ENCODE measurements at regions not wholly inside any gene's neighbourhood (a gene's known extent, or its start where the extent isn't known, plus 50 kb on each side); places are given as distances from the start of the nearest gene placed in this dataset.

DNA sequence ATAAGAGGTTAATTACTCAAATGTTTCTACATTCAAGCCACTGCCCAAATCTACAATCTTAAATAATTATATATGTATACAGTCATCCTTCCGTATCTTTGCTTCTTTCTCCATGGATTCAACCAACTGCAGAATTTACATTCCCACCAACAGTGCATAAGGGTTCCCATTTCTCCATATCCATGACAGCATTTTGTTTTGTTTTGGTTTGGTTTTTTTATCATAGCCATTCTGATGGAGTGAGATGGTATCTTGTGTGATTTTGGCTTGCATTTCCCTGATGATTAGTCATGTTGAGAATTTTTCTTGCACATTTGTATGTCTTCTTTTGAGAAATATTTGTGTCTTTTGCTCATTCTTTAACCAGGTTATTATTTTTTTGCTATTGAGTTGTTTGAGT, 198.5 kb downstream of the C6orf118 start:
- Mint-ChIP-seq H3K4me3 (ENCODE audit: low read depth, unreplicated experiment) (no peak overlapping the region), H3K4me1 (ENCODE audit: low read depth, unreplicated experiment) (no peaks in the 10 kb centered on the region), H3K27me3 (ENCODE audit: unreplicated experiment) (no peaks in the 10 kb centered on the region), H3K27ac (ENCODE audit: unreplicated experiment) (no peak overlapping the region), H3K9me3 (ENCODE audit: low read depth, unreplicated experiment) (peaks cover 6% of the 10 kb centered on the region), H3K36me3 (ENCODE audit: insufficient read depth, unreplicated experiment) (no peaks in the 10 kb centered on the region)
- BruUV-seq (replicated peaks) = no TSS peak
- DNase-seq = no peak
- intact Hi-C loops (cut with micrococcal nuclease; ENCODE audit: unreplicated experiment) = no loop called here
- no peak for TF ChIP-seq CTCF (IDR thresholded peaks at IDR 0.05; ENCODE audit: unreplicated experiment)
- CTCF ChIA-PET = no interaction called here

GRCh38 chr6:165109011-165109410, 200.4 kb downstream of the C6orf118 start:
- TF ChIP-seq CTCF (IDR thresholded peaks at IDR 0.05; ENCODE audit: unreplicated experiment) = no peak
- CTCF ChIA-PET = no interaction called here
- H3K9me3 Mint-ChIP-seq (ENCODE audit: low read depth, unreplicated experiment) = peaks cover 6% of the 10 kb centered on the region
- DNase-seq = no peak
- H3K36me3 Mint-ChIP-seq (ENCODE audit: insufficient read depth, unreplicated experiment) = no peaks in the 10 kb centered on the region
- no TSS peak for BruUV-seq (replicated peaks)
- H3K27me3 Mint-ChIP-seq (ENCODE audit: unreplicated experiment) = no peaks in the 10 kb centered on the region
- H3K4me1 Mint-ChIP-seq (ENCODE audit: low read depth, unreplicated experiment) = no peaks in the 10 kb centered on the region
- intact Hi-C loops (cut with micrococcal nuclease; ENCODE audit: unreplicated experiment) = no loop called here
- no peak overlapping the region for H3K27ac Mint-ChIP-seq (ENCODE audit: unreplicated experiment)
- H3K4me3 Mint-ChIP-seq (ENCODE audit: low read depth, unreplicated experiment) = no peak overlapping the region

DNA sequence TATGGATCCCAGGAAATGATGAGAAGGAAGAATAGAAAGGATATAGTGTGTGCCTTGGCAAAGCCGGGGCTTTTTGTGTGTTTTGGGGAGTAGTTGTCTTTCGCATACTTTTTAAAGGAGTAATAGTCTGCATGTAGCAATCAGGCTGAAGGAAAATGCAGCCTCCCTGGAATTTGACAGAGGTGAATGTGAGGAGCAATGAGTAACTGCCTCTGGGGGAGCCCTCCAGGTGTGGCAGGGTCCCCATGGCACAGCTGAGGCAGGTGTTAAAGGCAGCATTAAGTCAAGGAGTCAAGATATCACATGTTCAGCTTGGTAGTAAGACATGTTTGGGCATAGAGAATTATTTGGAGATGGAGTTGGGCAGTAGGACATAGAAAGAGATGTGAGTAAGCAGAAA, 203.1 kb downstream of the C6orf118 start:
- H3K36me3 Mint-ChIP-seq (ENCODE audit: insufficient read depth, unreplicated experiment) = no peaks in the 10 kb centered on the region
- CTCF ChIA-PET = no interaction called here
- H3K9me3 Mint-ChIP-seq (ENCODE audit: low read depth, unreplicated experiment) = peaks cover 4% of the 10 kb centered on the region
- BruUV-seq (replicated peaks) = no TSS peak
- no peak overlapping the region for H3K4me3 Mint-ChIP-seq (ENCODE audit: low read depth, unreplicated experiment)
- no peak overlapping the region for H3K27ac Mint-ChIP-seq (ENCODE audit: unreplicated experiment)
- H3K4me1 Mint-ChIP-seq (ENCODE audit: low read depth, unreplicated experiment) = no peaks in the 10 kb centered on the region
- DNase-seq = no peak
- no peaks in the 10 kb centered on the region for H3K27me3 Mint-ChIP-seq (ENCODE audit: unreplicated experiment)
- no peak for TF ChIP-seq CTCF (IDR thresholded peaks at IDR 0.05; ENCODE audit: unreplicated experiment)
- intact Hi-C loops (cut with micrococcal nuclease; ENCODE audit: unreplicated experiment) = no loop called here

GRCh38 chr6:165098165-165098564, 211.2 kb downstream of the C6orf118 start:
- H3K27me3 Mint-ChIP-seq (ENCODE audit: unreplicated experiment) = no peaks in the 10 kb centered on the region
- no peak overlapping the region for H3K4me3 Mint-ChIP-seq (ENCODE audit: low read depth, unreplicated experiment)
- TF ChIP-seq CTCF (IDR thresholded peaks at IDR 0.05; ENCODE audit: unreplicated experiment) = no peak
- no peak for DNase-seq
- intact Hi-C loops (cut with micrococcal nuclease; ENCODE audit: unreplicated experiment) = no loop called here
- no peaks in the 10 kb centered on the region for H3K36me3 Mint-ChIP-seq (ENCODE audit: insufficient read depth, unreplicated experiment)
- CTCF ChIA-PET = no interaction called here
- H3K4me1 Mint-ChIP-seq (ENCODE audit: low read depth, unreplicated experiment) = peaks cover 1% of the 10 kb centered on the region
- H3K27ac Mint-ChIP-seq (ENCODE audit: unreplicated experiment) = no peak overlapping the region
- peaks cover 6% of the 10 kb centered on the region for H3K9me3 Mint-ChIP-seq (ENCODE audit: low read depth, unreplicated experiment)
- BruUV-seq (replicated peaks) = no TSS peak

GRCh38 chr6:165096868-165097267, 212.5 kb downstream of the C6orf118 start:
- CTCF ChIA-PET = no interaction called here
- Mint-ChIP-seq H3K4me1 (ENCODE audit: low read depth, unreplicated experiment) (peaks cover 9% of the 10 kb centered on the region), H3K9me3 (ENCODE audit: low read depth, unreplicated experiment) (peaks cover 10% of the 10 kb centered on the region), H3K4me3 (ENCODE audit: low read depth, unreplicated experiment) (no peak overlapping the region), H3K27me3 (ENCODE audit: unreplicated experiment) (no peaks in the 10 kb centered on the region), H3K27ac (ENCODE audit: unreplicated experiment) (no peak overlapping the region), H3K36me3 (ENCODE audit: insufficient read depth, unreplicated experiment) (no peaks in the 10 kb centered on the region)
- no peak for TF ChIP-seq CTCF (IDR thresholded peaks at IDR 0.05; ENCODE audit: unreplicated experiment)
- intact Hi-C loops (cut with micrococcal nuclease; ENCODE audit: unreplicated experiment) = no loop called here
- BruUV-seq (replicated peaks) = no TSS peak
- no peak for DNase-seq
